CD8-positive, alpha-beta memory T cell (primary cell): ENCODE measurements at regions not wholly inside any gene's neighbourhood (a gene's known extent, or its start where the extent isn't known, plus 50 kb on each side); places are given as distances from the start of the nearest gene placed in this dataset.

Source experiments
- CTCF ChIA-PET: fragments of 350-600 bp; sonication (Branson Sonifier 250); formaldehyde crosslinking; loops from one replicate; lab custom pipeline; 2021; ENCODE audit warnings: antibody characterized with exemption; lab: Charles Lee
- POLR2A ChIA-PET: fragments of 350-600 bp; sonication (Branson Sonifier 250); formaldehyde crosslinking; loops from one replicate; lab custom pipeline; 2021; ENCODE audit warnings: antibody characterized with exemption; lab: Charles Lee
- DNase-seq, 5 donors: peaks; one replicate each; pipeline versions ENCODE4 v3.0.0 to v3.0.0-alpha.2; 2020 to 2022; ENCODE audit warnings: mixed read lengths in 1 of 5
- H3K27ac ChIP-seq: one replicate; pipeline ENCODE4 v1.7.0; 2013; ENCODE audit warnings: low read depth, mild to moderate bottlenecking, low read length, moderate library complexity
- H3K27me3 ChIP-seq: 2 replicates; pipeline ENCODE4 v1.7.0; 2013; ENCODE audit warnings: low read length, mild to moderate bottlenecking; ENCODE audit not compliant: insufficient read depth, poor library complexity, severe bottlenecking
- H3K36me3 ChIP-seq: 2 replicates; pipeline ENCODE4 v1.7.0; 2013; ENCODE audit warnings: mild to moderate bottlenecking, low read length, moderate library complexity; ENCODE audit not compliant: insufficient read depth
- H3K4me1 ChIP-seq: 2 replicates; pipeline ENCODE4 v1.7.0; 2013; ENCODE audit warnings: mild to moderate bottlenecking, low read length, moderate library complexity; ENCODE audit not compliant: insufficient read depth
- H3K4me3 ChIP-seq: 2 replicates; pipeline ENCODE4 v1.7.0; 2013; ENCODE audit warnings: mild to moderate bottlenecking, low read length
- H3K9me3 ChIP-seq: 2 replicates; pipeline ENCODE4 v1.7.0; 2013; ENCODE audit warnings: mild to moderate bottlenecking, low read length
- H3K27ac Mint-ChIP-seq, 8 donors: one replicate each; pipeline ENCODE4 v1.8.0; 2020 to 2021; ENCODE audit warnings: mixed read lengths in 8 of 8, mild to moderate bottlenecking in 6 of 8, inconsistent platforms in 3 of 8, moderate library complexity in 3 of 8
- H3K27me3 Mint-ChIP-seq, 2 donors: one replicate each; pipeline ENCODE4 v1.8.0; 2020 to 2021; ENCODE audit warnings: mixed read lengths in 2 of 2, mild to moderate bottlenecking in 1 of 2, moderate library complexity in 1 of 2
- H3K36me3 Mint-ChIP-seq, 3 donors: one replicate each; pipeline ENCODE4 v1.8.0; 2020 to 2021; ENCODE audit warnings: mixed read lengths in 3 of 3, inconsistent platforms in 1 of 3, mild to moderate bottlenecking in 1 of 3
- H3K4me1 Mint-ChIP-seq, 3 donors: one replicate each; pipeline ENCODE4 v1.8.0; 2020 to 2021; ENCODE audit warnings: mixed read lengths in 3 of 3, inconsistent platforms in 1 of 3, mild to moderate bottlenecking in 1 of 3
- H3K4me3 Mint-ChIP-seq, 7 donors: one replicate each; pipeline ENCODE4 v1.8.0; 2020 to 2021; ENCODE audit warnings: mixed read lengths in 7 of 7, mild to moderate bottlenecking in 6 of 7, moderate library complexity in 4 of 7, inconsistent platforms in 2 of 7
- H3K9me3 Mint-ChIP-seq, 5 donors: one replicate each; pipeline ENCODE4 v1.8.0; 2020 to 2022; ENCODE audit warnings: mixed read lengths in 5 of 5, mild to moderate bottlenecking in 3 of 5, moderate library complexity in 2 of 5, inconsistent platforms in 1 of 5

- H3K9me3 ChIP-seq = no peaks in the 10 kb centered on the region
- H3K9me3 Mint-ChIP-seq = peaks cover 0 to 11% (median 3%) of the 10 kb centered on the region in 5 donors
- H3K27ac Mint-ChIP-seq = no peak overlapping the region
- no peak for DNase-seq
- peaks cover 0 to 2% of the 10 kb centered on the region in 2 donors for H3K27me3 Mint-ChIP-seq
- no peaks in the 10 kb centered on the region for H3K27me3 ChIP-seq
- H3K27ac ChIP-seq = no peak overlapping the region
- no peak overlapping the region for H3K4me3 ChIP-seq
- ChIA-PET POLR2A (no interaction called here), CTCF (no interaction called here)
- no peak overlapping the region for H3K4me3 Mint-ChIP-seq
- no peaks in the 10 kb centered on the region for H3K36me3 Mint-ChIP-seq
- H3K4me1 ChIP-seq = no peaks in the 10 kb centered on the region
- H3K4me1 Mint-ChIP-seq = no peaks in the 10 kb centered on the region
- no peaks in the 10 kb centered on the region for H3K36me3 ChIP-seq
Measured at GRCh38 chr6:19024737-19025136, 637.6 kb downstream of the RNF144B start.

GRCh38 chr6:19028201-19028600 lies 641.1 kb downstream of the RNF144B start:
- Histone ChIP-seq H3K4me3 (no peak overlapping the region), H3K9me3 (no peaks in the 10 kb centered on the region), H3K36me3 (no peaks in the 10 kb centered on the region), H3K4me1 (no peaks in the 10 kb centered on the region), H3K27me3 (no peaks in the 10 kb centered on the region), H3K27ac (no peak overlapping the region)
- Mint-ChIP-seq H3K27me3 (peaks cover 0 to 2% of the 10 kb centered on the region in 2 donors), H3K4me1 (no peaks in the 10 kb centered on the region), H3K36me3 (no peaks in the 10 kb centered on the region), H3K27ac (no peak overlapping the region), H3K9me3 (peaks cover 5 to 12% (median 9%) of the 10 kb centered on the region in 5 donors), H3K4me3 (no peak overlapping the region)
- ChIA-PET POLR2A (no interaction called here), CTCF (no interaction called here)
- DNase-seq = no peak

GRCh38 chr6:19032591-19033295 lies 645.6 kb downstream of the RNF144B start:
- Histone ChIP-seq H3K27ac (no peak overlapping the region), H3K27me3 (no peaks in the 10 kb centered on the region), H3K36me3 (no peaks in the 10 kb centered on the region), H3K4me3 (no peak overlapping the region), H3K4me1 (no peaks in the 10 kb centered on the region), H3K9me3 (no peaks in the 10 kb centered on the region)
- Mint-ChIP-seq H3K27ac (peak overlapping the region in 1 of 8 donors; percentile 61), H3K36me3 (no peaks in the 10 kb centered on the region), H3K4me1 (no peaks in the 10 kb centered on the region), H3K27me3 (peaks cover 0 to 2% of the 10 kb centered on the region in 2 donors), H3K9me3 (peaks cover 4 to 13% (median 9%) of the 10 kb centered on the region in 5 donors), H3K4me3 (peak overlapping the region in 1 of 7 donors; percentile 59)
- DNase-seq = no peak
- ChIA-PET CTCF (no interaction called here), POLR2A (no interaction called here)

- Mint-ChIP-seq H3K4me3 (no peak overlapping the region), H3K36me3 (no peaks in the 10 kb centered on the region), H3K27ac (no peak overlapping the region), H3K9me3 (peaks cover 1 to 13% (median 9%) of the 10 kb centered on the region in 5 donors), H3K4me1 (no peaks in the 10 kb centered on the region), H3K27me3 (peaks cover 0 to 2% of the 10 kb centered on the region in 2 donors)
- CTCF ChIA-PET = no interaction called here
- H3K27ac ChIP-seq = no peak overlapping the region
- POLR2A ChIA-PET = no interaction called here
- H3K4me3 ChIP-seq = no peak overlapping the region
- H3K36me3 ChIP-seq = no peaks in the 10 kb centered on the region
- DNase-seq = no peak
- no peaks in the 10 kb centered on the region for H3K4me1 ChIP-seq
- no peaks in the 10 kb centered on the region for H3K9me3 ChIP-seq
- no peaks in the 10 kb centered on the region for H3K27me3 ChIP-seq
Measured at GRCh38 chr6:19033683-19034082, 646.5 kb downstream of the RNF144B start.

GRCh38 chr6:19034986-19035385 lies 647.8 kb downstream of the RNF144B start:
- ChIA-PET CTCF (no interaction called here), POLR2A (no interaction called here)
- no peaks in the 10 kb centered on the region for H3K9me3 ChIP-seq
- Mint-ChIP-seq H3K9me3 (peaks cover 0 to 13% (median 7%) of the 10 kb centered on the region in 5 donors), H3K4me1 (no peaks in the 10 kb centered on the region), H3K27ac (no peak overlapping the region), H3K36me3 (no peaks in the 10 kb centered on the region), H3K27me3 (peaks cover 0 to 2% of the 10 kb centered on the region in 2 donors), H3K4me3 (no peak overlapping the region)
- H3K4me3 ChIP-seq = no peak overlapping the region
- H3K36me3 ChIP-seq = no peaks in the 10 kb centered on the region
- H3K27me3 ChIP-seq = no peaks in the 10 kb centered on the region
- no peak for DNase-seq
- H3K27ac ChIP-seq = no peak overlapping the region
- H3K4me1 ChIP-seq = no peaks in the 10 kb centered on the region

- H3K27ac ChIP-seq = no peak overlapping the region
Measured at GRCh38 chr6:19035461-19036195, 648.5 kb downstream of the RNF144B start.

GRCh38 chr6:19036196-19036555 lies 649.0 kb downstream of the RNF144B start:
- H3K4me3 ChIP-seq = no peak overlapping the region
- no peaks in the 10 kb centered on the region for H3K27me3 ChIP-seq
- H3K9me3 Mint-ChIP-seq = peaks cover 0 to 13% (median 7%) of the 10 kb centered on the region in 5 donors
- H3K27ac ChIP-seq = no peak overlapping the region
- H3K4me1 Mint-ChIP-seq = no peaks in the 10 kb centered on the region
- POLR2A ChIA-PET = no interaction called here
- no peak overlapping the region for H3K4me3 Mint-ChIP-seq
- CTCF ChIA-PET = no interaction called here
- H3K27me3 Mint-ChIP-seq = peaks cover 0 to 2% of the 10 kb centered on the region in 2 donors
- no peaks in the 10 kb centered on the region for H3K36me3 ChIP-seq
- no peaks in the 10 kb centered on the region for H3K4me1 ChIP-seq
- no peak for DNase-seq
- H3K27ac Mint-ChIP-seq = no peak overlapping the region
- H3K9me3 ChIP-seq = no peaks in the 10 kb centered on the region
- H3K36me3 Mint-ChIP-seq = no peaks in the 10 kb centered on the region

More at GRCh38 chr6:19035461-19036195, 648.5 kb downstream of the RNF144B start:
- no peak for DNase-seq
- Mint-ChIP-seq H3K27ac (no peak overlapping the region), H3K9me3 (peaks cover 0 to 13% (median 7%) of the 10 kb centered on the region in 5 donors), H3K36me3 (no peaks in the 10 kb centered on the region), H3K27me3 (peaks cover 0 to 2% of the 10 kb centered on the region in 2 donors), H3K4me3 (no peak overlapping the region), H3K4me1 (no peaks in the 10 kb centered on the region)
- ChIA-PET POLR2A (no interaction called here), CTCF (no interaction called here)
- Histone ChIP-seq H3K9me3 (no peaks in the 10 kb centered on the region), H3K4me3 (no peak overlapping the region), H3K4me1 (no peaks in the 10 kb centered on the region), H3K27me3 (no peaks in the 10 kb centered on the region), H3K36me3 (no peaks in the 10 kb centered on the region)

- no peaks in the 10 kb centered on the region for H3K36me3 ChIP-seq
- no peaks in the 10 kb centered on the region for H3K4me1 Mint-ChIP-seq
- no peak for DNase-seq
- no peaks in the 10 kb centered on the region for H3K4me1 ChIP-seq
- H3K9me3 ChIP-seq = no peaks in the 10 kb centered on the region
- H3K27me3 Mint-ChIP-seq = no peaks in the 10 kb centered on the region
- H3K36me3 Mint-ChIP-seq = no peaks in the 10 kb centered on the region
- POLR2A ChIA-PET = no interaction called here
- H3K4me3 ChIP-seq = no peak overlapping the region
- no peak overlapping the region for H3K4me3 Mint-ChIP-seq
- no peak overlapping the region for H3K27ac Mint-ChIP-seq
- H3K27ac ChIP-seq = no peak overlapping the region
- no peaks in the 10 kb centered on the region for H3K27me3 ChIP-seq
- peaks cover 0 to 9% (median 4%) of the 10 kb centered on the region in 5 donors for H3K9me3 Mint-ChIP-seq
- CTCF ChIA-PET = no interaction called here
Measured at GRCh38 chr6:19037607-19038006, 650.5 kb downstream of the RNF144B start.
